GM19455 (cell line): ENCODE measurements at regions not wholly inside any gene's neighbourhood (a gene's known extent, or its start where the extent isn't known, plus 50 kb on each side); places are given as distances from the start of the nearest gene placed in this dataset.

ENCODE experiments used
- ATAC-seq: cut with Tn5 transposase; IDR thresholded peaks from one replicate; pipeline ENCODE4 v1.9.1; 2021; ENCODE audit not compliant: unreplicated experiment

DNA sequence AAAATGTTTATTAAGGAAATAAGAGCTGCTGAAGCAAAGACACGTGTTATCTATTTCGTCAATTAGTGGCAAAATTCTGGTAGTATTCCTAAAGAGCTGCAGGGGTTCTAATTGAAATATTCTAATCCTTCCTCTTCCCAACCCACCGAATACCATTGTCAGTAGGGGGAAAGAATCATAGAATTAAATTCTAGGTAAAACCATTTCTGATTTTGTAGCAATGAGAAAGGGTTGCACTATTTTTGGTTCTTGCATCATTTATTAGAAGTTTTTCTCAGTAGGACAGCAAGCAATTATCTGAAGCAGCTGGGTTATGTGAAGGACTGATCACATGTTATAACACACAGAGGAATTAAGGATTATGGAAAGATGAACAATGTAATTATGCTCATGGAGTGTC is 80.3 kb upstream of the SEMA6A start:
- no peak for ATAC-seq

DNA sequence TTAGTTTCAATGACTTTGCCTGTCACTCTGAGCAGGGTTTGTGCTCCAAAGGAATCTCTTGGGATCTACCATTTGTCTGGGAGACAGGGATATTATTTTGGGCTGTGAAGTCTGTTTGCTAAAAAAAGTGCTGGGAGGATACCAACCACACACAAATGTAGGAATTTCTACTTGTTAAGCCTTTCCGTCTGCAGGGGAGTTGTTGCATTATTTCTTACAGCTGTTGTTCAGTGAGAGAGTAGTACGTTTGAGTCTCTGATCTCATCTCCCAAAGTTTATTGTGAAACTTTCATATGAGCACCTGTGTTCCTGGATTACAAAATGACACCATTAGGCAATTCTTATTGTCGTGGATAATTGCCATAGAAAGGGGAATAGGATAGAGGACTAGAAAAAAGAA is 78.3 kb upstream of the SEMA6A start:
- ATAC-seq = no peak

DNA sequence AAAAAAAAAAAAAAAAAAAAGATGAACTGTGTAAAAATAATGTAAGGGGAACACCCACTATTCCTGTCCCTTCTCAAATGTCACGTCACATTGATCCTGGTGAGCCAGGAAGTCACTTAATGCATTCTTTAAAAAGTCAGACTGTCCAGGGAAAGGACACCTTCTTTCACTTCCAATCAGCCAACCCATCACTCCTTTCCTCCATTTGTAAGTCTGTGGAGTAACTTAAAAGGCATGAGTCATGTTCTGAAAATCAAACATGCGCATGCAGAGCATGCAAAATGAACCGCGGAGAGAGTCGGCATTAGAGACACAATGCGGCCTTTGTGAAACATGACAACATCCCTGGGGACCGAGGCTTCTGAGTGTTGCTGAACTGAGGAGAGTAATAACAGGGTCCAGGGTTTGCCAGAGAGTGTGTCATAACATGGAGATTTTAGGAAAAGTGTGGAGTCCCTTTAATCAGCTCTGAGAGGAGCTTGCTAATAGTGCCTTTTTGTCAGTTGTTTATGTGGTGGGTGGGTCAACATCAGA is 77.6 kb upstream of the SEMA6A start:
- ATAC-seq = peak; percentile 85

DNA sequence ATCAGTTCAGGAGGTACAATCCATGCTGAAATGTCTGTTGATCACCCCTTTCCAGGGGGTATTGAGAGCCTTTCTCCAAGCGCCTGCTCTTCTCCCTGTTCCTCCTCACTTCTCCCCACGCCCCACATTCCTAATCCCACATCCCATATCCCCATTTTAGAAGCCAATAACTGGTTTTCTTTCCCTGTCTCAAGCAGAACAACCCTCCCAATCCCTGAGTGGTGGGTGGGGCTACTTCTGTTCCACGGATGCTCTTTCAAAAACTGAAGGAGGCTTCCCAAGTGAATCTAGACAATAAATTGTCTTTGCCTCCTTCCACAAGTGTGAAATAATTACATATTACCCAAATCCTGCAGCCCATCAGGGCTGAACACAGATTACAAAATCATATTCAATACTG is 77.0 kb upstream of the SEMA6A start:
- no peak for ATAC-seq

DNA sequence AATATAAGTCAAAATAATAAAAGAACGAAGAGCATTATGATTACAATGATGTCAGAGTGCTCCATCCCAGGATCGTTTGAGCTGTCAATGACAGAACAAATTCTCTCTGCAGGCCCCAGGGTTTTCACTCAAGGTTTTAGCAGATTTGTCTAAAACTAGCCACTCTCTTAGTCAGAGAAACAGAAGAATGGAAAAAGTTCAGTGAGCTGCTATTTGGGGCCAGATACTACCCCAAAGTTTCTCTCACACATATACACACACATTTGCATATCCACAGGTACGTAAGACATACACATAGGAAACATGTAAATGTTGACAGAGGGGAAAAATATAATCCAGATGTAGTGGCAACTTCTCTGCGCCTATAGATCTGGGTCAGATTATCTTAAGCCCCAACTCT is 76.3 kb upstream of the SEMA6A start:
- ATAC-seq = no peak

DNA sequence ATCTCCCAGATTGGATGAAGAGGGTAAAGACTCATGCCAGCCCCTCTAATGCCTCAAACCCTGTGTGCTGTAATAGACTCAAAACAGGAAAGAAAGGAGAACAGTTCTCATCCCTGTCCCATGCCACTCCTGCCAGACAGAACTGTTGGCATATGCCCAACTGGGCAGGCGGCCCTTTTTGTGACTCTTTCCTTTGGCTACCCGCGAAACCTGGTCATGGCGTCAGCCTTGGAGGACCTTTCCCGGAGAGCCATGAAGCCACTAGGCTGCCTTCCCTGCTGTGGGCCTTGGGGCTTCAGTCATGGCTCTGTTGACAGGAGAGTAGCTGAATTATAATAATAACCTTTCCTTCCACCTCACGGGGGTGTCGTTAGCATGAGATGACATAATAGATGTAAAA is 75.9 kb upstream of the SEMA6A start:
- no peak for ATAC-seq

DNA sequence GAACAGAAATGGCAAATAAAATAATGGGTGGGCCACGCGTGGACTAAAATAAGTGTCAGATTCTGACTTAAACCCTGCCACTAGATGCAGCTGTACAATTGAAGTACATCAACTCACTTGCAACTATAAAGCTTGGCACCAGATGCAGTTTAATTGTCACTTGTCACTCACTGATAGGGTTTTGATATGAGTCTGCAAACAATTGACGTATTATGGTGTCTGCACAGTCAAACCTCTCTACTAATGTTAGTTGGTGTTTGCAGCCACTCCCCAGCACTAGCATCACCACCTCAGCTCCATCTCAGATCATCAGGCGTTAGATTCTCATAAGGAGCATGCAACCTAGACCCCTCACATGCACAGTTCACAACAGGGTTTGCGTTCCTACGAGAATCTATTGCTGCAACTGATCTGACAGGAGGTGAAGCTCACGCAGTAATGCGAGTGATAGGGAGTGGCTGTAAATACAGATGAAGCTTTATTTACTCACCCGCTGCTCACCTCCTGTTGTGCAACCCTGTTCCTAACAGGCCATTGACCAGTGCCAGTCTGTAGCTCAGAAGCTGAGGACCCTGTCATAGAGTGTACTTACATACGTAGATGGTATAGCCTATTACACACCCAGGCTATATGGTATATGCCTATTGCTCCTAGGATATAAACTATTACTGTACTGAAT is 72.1 kb upstream of the SEMA6A start:
- ATAC-seq = no peak

DNA sequence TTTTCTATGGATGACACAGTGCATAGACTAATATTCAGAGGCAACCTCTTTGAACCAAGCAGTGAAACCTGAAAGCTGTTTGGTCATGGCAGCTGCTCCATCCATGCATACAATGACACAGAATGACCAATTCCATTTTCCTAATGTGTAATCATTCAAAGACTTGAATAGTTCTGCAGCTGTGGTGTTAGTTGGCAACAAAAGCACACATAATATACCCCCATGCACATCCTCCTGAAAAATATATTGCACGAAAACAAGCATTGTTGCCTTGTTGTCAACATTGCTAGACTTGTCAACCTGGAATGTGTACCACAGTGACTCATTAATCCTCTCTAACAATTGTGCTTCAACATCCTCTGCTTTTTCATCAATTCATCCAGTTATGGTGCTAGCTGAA is 71.0 kb upstream of the SEMA6A start:
- ATAC-seq = peak; percentile 61

DNA sequence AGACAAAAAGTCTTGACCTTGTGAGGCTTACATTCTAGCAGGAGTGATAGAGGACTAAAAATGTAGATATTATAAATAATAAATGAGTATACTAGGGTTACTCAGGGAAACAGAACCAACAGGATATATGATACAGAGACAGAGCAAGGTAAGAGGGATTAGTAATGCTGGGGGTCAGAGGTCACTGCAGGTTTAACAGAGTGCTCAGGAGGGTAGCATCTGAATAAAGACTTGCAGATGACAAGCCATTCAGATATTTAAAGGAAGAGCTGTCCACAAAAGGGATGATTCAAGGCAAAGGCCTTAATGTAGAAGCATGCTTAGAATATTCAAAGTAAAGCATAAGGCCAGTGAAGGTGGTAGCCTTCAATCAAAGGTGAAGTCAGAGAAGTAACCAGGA is 65.6 kb upstream of the SEMA6A start:
- ATAC-seq = no peak

DNA sequence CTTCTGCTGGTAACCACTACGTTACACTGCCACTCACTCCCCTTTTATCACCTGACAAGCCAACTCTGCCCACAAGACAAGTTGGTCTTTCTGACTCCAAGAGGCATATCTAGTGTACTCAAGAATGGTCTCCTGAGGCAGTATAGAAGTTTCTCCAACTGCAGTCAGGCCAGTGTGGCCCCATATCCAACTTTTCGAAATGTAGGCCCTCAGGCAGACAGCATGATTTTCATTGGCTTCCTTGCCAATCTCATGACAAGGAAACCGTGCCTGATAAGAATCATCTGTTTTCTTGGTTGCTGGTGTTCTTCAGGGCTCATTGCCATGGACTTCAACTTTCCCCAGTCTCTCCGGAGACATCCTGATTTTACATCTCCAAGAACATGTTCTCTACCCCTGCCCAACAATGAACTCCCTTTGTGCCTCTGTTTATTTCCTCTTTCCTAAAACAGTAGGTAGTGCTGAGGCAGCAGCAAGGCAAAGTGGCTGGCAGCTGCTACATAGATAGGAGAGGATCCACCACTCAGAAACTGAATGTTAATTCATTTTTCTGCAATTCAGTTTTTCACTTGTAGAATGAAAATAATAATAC is 62.6 kb upstream of the SEMA6A start:
- ATAC-seq = no peak

DNA sequence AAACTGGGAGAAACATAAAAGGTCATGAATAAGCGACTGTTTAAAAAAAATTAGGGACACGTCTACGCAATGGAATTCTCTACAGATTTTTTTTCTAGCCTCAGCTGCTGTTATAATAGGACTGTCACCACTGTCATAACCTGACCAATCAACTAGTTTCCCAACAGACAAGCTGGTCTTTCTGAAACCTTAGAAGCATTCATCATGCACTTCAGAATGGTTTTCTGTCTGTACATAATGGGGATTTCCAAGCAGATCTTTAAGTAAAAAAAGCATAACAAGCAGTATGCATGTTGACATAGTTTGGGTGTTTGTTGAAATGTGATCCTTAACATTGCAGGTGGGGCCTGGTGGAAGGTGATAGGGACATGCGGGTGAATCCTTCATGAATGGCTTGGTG is 58.3 kb upstream of the SEMA6A start:
- no peak for ATAC-seq

DNA sequence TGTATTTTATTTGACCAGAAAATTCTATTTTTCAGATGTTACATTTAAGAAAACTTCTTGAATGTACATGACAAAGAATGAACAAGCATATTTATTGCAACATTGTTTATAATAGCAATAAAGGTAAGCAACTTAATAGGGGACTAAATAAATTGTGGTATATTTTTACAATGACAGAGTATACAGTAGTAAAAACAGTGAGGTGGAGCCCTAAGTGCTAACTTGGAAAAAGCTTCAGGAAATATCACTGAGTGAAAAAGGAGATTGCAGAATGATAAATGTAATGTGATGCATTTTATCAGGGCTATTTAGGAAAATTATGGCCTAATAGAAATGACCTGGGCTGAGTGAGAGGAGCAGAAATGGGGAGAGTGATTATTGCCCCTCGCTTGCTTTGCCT is 56.5 kb upstream of the SEMA6A start:
- no peak for ATAC-seq

DNA sequence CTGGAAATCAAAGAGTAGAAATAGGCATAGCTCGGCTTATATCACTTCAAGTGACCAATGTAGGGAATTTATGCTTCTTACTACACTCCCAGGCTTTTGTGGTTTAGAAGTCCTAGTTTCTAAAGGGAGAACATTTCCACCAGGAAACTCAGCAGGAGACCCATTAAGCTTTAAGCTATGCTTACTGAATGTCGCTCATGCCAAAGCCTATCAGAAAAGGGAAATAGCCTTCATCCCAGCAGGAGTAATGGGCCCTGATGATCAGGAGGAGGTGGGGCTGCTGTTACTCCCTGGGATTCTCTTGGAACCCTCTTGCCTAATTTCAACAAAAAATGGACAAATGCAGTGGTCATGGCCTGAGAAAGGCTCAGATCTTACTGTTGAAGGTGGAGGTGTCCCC is 54.5 kb upstream of the SEMA6A start:
- ATAC-seq = no peak

DNA sequence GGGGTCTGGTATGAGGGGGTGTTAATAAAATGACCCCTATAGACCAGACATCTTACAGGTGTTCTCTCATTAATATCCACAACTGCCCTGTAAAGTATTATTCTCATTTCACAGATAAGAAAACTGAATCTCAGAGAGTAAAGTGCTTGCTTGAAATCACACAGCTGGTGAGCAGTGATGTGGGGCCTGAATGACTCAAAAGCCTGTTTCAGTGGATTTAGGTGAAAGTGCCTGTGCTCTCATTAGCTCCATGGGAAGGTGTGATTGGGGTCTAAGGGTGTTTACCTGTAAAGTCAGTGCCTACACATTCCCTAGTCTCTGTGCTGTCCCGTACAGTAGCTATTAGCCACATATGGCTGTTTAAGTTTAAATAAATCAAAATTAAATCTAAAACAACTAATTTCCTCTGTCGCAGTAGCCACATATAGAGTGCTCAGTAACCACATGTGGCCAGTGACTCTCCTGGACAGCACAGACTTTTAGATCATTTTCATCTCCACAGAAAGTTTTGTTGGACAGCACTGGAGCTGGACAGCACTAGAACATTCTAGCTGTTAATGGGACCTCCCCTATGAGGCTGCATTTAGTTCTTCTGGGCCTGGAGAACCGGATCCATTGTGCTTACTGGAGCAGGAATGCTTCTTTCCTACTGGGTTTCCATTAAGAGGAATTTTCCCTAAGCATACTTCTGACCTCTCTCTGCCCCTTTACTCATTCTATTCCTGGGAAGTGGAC is 52.5 kb upstream of the SEMA6A start:
- peak; percentile 83 for ATAC-seq

DNA sequence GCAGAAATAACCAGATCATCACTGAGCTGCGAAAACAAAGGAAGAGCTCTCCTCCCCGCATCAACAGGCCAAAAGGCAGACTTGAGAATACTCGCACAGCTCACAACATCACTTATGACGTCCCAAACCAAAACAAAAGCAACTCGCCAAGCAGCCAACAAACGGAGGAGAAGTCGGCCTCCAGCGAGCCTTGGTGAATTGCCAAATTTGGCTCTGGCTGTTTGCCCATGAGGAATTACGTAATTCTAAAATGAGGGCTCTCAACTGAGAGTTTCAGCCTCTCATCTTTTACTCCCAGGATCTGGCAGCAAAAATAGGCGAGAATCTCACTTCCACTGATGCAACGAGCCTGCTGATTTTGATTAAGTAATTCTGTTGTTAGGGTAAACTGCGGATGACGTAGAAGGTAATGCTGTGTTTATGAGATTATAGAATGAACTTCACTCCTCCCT is 51.7 kb upstream of the SEMA6A start:
- no peak for ATAC-seq
